ENCODE measurements at regions not wholly inside any gene's neighbourhood (a gene's known extent, or its start where the extent isn't known, plus 50 kb on each side); places are given as distances from the start of the nearest gene placed in this dataset.

DNA sequence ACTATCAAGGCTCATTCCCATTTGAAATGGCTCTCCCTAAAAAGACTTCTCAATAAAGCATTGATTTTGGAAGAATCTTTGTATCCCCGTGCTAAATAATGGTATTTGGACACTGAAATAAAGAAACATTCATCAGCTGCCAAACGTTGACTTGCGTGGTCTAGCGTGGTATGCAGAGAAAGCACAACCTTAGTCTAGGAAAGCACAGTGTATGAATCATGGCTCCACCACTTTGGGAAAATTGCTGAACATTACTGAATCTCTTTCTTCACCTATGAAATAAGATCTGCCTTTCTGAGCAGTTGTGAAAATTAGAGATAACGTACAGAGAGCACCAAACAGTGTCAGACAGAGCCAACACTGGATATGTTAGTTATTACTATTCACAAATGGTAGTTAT lies 353.9 kb downstream of the SS18 start:
- DNase-seq: no peak
- Histone ChIP-seq H3K9me3 (no peaks in the 10 kb centered on the region), H3K36me3 (no peaks in the 10 kb centered on the region), H3K4me1 (no peaks in the 10 kb centered on the region), H3K27ac (no peak overlapping the region), H3K27me3 (no peaks in the 10 kb centered on the region), H3K4me3 (no peak overlapping the region)
- TF ChIP-seq POLR2A (IDR thresholded peaks at IDR 0.05) (no peak), EP300 (IDR thresholded peaks at IDR 0.05; ENCODE audit: low read depth) (no peak), POLR2AphosphoS5 (IDR thresholded peaks at IDR 0.05) (no peak)
- TF ChIP-seq, protein P1, sequence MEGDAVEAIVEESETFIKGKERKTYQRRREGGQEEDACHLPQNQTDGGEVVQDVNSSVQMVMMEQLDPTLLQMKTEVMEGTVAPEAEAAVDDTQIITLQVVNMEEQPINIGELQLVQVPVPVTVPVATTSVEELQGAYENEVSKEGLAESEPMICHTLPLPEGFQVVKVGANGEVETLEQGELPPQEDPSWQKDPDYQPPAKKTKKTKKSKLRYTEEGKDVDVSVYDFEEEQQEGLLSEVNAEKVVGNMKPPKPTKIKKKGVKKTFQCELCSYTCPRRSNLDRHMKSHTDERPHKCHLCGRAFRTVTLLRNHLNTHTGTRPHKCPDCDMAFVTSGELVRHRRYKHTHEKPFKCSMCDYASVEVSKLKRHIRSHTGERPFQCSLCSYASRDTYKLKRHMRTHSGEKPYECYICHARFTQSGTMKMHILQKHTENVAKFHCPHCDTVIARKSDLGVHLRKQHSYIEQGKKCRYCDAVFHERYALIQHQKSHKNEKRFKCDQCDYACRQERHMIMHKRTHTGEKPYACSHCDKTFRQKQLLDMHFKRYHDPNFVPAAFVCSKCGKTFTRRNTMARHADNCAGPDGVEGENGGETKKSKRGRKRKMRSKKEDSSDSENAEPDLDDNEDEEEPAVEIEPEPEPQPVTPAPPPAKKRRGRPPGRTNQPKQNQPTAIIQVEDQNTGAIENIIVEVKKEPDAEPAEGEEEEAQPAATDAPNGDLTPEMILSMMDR (IDR thresholded peaks at IDR 0.05): no peak
- in situ Hi-C loops (cut with MboI; ENCODE audit: low pct_ligation_motif_present in 1 of 4, low pct_unique_long_range_greater_than_20kb in 1 of 4, low sequenced_read_pairs in 3 of 4): no loop called here
- intact Hi-C loops (cut with DNase I; ENCODE audit: low total_unique reads): no loop called here
- 60 to 69% methylated on average over 1 to 5 of the region's 5 CpGs for WGBS, 2 donors (ENCODE audit: low coverage in 1 of 2)

DNA sequence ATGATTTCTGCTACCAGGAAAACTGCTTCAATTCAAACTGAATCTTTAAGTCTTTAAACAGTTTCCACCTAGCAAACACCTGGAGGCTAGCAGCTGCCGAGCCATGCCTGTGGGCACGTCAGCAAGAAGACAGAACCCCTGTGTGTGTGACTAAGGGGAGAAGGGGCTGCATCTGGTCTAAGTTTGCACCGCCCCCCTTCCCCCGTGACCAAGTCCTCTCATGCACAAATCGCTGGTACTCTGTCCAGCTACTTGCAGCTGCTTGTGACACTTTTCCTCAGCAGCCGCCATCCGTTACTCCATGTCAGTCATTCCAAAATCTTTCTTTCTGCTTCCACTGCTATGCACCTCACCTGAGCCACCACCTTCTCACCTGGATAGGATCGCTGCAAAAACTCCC lies 355.0 kb downstream of the SS18 start:
- in situ Hi-C loops (cut with MboI; ENCODE audit: low pct_ligation_motif_present in 1 of 4, low pct_unique_long_range_greater_than_20kb in 1 of 4, low sequenced_read_pairs in 3 of 4): no loop called here
- TF ChIP-seq EP300 (IDR thresholded peaks at IDR 0.05; ENCODE audit: low read depth): no peak
- H3K27me3 ChIP-seq: no peaks in the 10 kb centered on the region
- no peak for DNase-seq
- H3K4me1 ChIP-seq: no peaks in the 10 kb centered on the region
- no peak overlapping the region for H3K27ac ChIP-seq
- H3K9me3 ChIP-seq: no peaks in the 10 kb centered on the region
- intact Hi-C loops (cut with DNase I; ENCODE audit: low total_unique reads): no loop called here
- WGBS, 2 donors (ENCODE audit: low coverage in 1 of 2): 71% methylated on average over 8 of the region's 8 CpGs; no CpG with 5 or more reads in 1 of the 2 donors
- H3K36me3 ChIP-seq: no peaks in the 10 kb centered on the region
- H3K4me3 ChIP-seq: no peak overlapping the region

DNA sequence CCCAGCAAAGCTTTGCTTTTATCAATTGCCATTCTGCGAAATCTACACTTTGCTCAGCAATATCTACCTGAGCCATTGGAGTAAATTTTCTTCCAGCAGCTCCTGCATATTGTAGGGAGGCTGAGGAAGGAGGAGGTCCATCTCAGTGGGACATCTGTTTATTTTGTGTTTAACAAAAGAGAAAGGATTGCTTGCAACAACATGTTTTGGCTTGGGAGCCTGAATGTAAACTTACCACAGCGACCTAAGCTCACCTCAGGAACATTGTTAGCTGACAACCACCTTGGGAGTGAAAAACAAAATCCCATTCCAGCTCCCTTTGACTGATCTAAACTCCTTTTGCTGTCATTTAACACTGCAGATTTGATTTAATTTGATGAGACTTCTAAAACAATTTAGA lies 356.1 kb downstream of the SS18 start:
- H3K27me3 ChIP-seq: no peaks in the 10 kb centered on the region
- intact Hi-C loops (cut with DNase I; ENCODE audit: low total_unique reads): no loop called here
- H3K27ac ChIP-seq: no peak overlapping the region
- TF ChIP-seq POLR2A (IDR thresholded peaks at IDR 0.05) (no peak), EP300 (IDR thresholded peaks at IDR 0.05; ENCODE audit: low read depth) (no peak), POLR2AphosphoS5 (IDR thresholded peaks at IDR 0.05) (no peak)
- TF ChIP-seq, protein P1 (IDR thresholded peaks at IDR 0.05): no peak
- H3K9me3 ChIP-seq: no peaks in the 10 kb centered on the region
- DNase-seq: no peak
- 68 to 100% methylated on average over 1 to 2 of the region's 2 CpGs for WGBS, 2 donors (ENCODE audit: low coverage in 1 of 2)
- H3K4me1 ChIP-seq: no peaks in the 10 kb centered on the region
- in situ Hi-C loops (cut with MboI; ENCODE audit: low pct_ligation_motif_present in 1 of 4, low pct_unique_long_range_greater_than_20kb in 1 of 4, low sequenced_read_pairs in 3 of 4): no loop called here
- H3K4me3 ChIP-seq: no peak overlapping the region
- H3K36me3 ChIP-seq: no peaks in the 10 kb centered on the region

DNA sequence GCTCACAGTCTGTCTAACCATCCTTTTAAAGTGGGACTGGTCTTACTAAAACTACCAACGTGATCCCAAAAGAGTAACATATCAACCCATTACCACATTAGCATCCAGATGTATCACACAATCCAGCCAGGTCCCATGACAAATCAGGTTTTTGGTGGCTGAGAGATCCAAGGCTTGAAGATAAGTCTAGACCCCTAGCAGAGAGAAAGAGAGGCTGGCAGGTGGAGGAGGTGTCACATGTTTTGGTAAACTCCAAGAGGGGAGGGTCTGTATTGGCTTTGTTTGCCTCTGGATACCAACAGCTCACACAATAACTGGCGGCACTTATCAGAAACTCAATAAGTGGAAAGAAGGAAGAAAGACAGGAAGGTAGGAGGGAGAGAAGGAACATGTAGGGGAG lies 357.6 kb downstream of the SS18 start:
- no peak for TF ChIP-seq EP300 (IDR thresholded peaks at IDR 0.05; ENCODE audit: low read depth)
- TF ChIP-seq POLR2AphosphoS5 (IDR thresholded peaks at IDR 0.05): no peak
- TF ChIP-seq, protein P1 (IDR thresholded peaks at IDR 0.05): no peak
- no peak for TF ChIP-seq POLR2A (IDR thresholded peaks at IDR 0.05)
- DNase-seq: no peak
- 64 to 90% methylated on average over 2 of the region's 2 CpGs for WGBS, 2 donors (ENCODE audit: low coverage in 1 of 2)
- Histone ChIP-seq H3K36me3 (no peaks in the 10 kb centered on the region), H3K4me1 (no peaks in the 10 kb centered on the region), H3K27ac (no peak overlapping the region), H3K4me3 (no peak overlapping the region), H3K27me3 (no peaks in the 10 kb centered on the region), H3K9me3 (no peaks in the 10 kb centered on the region)
- intact Hi-C loops (cut with DNase I; ENCODE audit: low total_unique reads) (no loop called here), in situ Hi-C loops (cut with MboI; ENCODE audit: low pct_ligation_motif_present in 1 of 4, low pct_unique_long_range_greater_than_20kb in 1 of 4, low sequenced_read_pairs in 3 of 4) (no loop called here)

DNA sequence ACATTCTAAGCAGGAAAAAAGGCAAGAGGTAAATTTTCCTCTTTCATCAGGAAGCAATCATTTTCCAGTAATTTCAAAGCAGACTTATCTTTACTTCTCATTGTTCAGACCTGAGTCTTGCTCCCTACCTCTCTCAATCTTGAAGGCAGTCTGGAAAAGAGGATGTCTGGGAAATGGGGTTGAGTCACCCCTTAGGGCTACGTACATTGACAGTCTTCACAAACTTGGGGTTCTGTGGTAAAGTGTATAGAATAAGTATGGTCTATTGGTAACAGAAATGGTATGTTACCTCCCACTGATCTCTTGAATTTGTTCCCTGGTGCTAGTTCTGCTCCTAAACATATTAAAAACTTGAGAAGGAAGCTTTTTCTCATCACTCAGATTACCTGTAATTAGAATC lies 361.3 kb downstream of the SS18 start:
- intact Hi-C loops (cut with DNase I; ENCODE audit: low total_unique reads) (no loop called here), in situ Hi-C loops (cut with MboI; ENCODE audit: low pct_ligation_motif_present in 1 of 4, low pct_unique_long_range_greater_than_20kb in 1 of 4, low sequenced_read_pairs in 3 of 4) (no loop called here)
- Histone ChIP-seq H3K9me3 (no peaks in the 10 kb centered on the region), H3K27me3 (no peaks in the 10 kb centered on the region), H3K4me1 (no peaks in the 10 kb centered on the region), H3K27ac (no peak overlapping the region), H3K36me3 (no peaks in the 10 kb centered on the region), H3K4me3 (no peak overlapping the region)
- no peak for DNase-seq
- TF ChIP-seq POLR2A (IDR thresholded peaks at IDR 0.05) (no peak), EP300 (IDR thresholded peaks at IDR 0.05; ENCODE audit: low read depth) (no peak)
- WGBS, 2 donors (ENCODE audit: low coverage in 1 of 2): 90% methylated on average over 1 of the region's 1 CpG; no CpG with 5 or more reads in 1 of the 2 donors

Measured in transverse colon (tissue), 4 donors.